ENCODE measurements at regions not wholly inside any gene's neighbourhood (a gene's known extent, or its start where the extent isn't known, plus 50 kb on each side); places are given as distances from the start of the nearest gene placed in this dataset.
"Not testable (repeated sequence)": the region's sequence is repeated elsewhere in the genome, so short reads cannot be mapped to it uniquely, and the experiment has no call there.

DNA sequence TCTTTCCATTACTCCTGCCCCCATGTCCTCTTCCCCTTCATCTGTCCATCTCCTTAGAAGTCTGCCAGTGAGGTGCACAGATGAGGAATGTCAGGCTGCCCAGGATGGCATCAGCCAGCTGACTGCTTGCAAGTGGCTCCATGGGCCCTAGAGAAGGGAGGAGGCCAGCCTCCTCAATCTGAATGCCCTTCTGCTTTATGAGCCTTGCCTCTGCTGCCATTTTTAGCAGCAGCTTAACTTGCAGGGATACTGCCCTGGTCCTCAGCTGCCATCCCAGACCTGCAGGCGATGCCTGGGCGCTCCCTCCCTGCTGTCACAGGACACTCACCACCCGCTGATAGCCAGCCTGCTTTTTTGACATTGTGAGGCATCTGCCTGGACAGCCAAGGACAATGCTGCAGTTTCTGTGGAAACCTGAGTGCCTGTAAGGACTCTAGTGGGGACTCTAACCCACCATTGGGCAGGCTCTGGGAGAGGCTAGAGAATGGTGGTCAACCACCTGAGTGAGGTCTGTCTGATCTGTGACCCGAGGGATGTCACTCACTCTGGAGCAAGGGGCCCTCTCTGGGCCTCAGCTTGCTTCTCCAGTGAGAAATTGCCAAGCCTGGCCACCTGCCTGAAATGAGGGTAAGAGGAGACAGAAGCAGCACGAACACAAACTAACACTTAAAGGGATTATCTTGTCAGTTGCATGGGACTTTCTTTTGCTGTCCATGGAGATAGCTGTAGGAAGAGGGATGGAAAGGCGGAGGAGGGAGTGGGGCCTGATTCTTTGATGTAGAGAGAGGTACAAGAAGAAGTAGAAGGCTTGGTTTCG lies 185.0 kb downstream of the MIS18A start:
- DNase-seq (ENCODE audit: low spot score): no peak

GRCh38 chr21:32090956-32091355 lies 187.9 kb downstream of the MIS18A start:
- no peak for DNase-seq (ENCODE audit: low spot score)

- DNase-seq (ENCODE audit: low spot score): no peak
Observed at GRCh38 chr21:32089766-32090165, 189.1 kb downstream of the MIS18A start.

GRCh38 chr21:32088471-32088870 lies 190.4 kb downstream of the MIS18A start:
- no peak for DNase-seq (ENCODE audit: low spot score)

- DNase-seq (ENCODE audit: low spot score): no peak
Observed at GRCh38 chr21:32087447-32087846, 191.4 kb downstream of the MIS18A start.

DNA sequence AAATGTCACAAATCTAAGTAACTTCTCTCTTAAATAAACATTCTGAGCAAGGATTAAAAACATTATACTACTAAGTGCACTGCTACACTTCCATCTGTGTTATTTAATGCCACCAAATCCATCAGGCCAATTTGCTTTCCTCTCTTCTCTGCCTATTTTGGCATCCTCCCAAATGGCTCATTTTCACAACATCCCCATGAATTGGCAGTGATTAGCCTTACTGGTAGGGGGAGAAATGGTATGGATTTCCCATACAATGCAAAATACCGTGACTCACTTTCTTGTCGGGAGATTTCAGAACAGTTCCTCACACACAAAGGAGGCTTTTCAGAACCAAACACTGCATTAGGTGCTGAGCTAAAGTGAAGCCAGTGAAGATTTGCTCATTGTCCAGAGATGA lies 195.7 kb downstream of the MIS18A start:
- no peak for DNase-seq (ENCODE audit: low spot score)

DNA sequence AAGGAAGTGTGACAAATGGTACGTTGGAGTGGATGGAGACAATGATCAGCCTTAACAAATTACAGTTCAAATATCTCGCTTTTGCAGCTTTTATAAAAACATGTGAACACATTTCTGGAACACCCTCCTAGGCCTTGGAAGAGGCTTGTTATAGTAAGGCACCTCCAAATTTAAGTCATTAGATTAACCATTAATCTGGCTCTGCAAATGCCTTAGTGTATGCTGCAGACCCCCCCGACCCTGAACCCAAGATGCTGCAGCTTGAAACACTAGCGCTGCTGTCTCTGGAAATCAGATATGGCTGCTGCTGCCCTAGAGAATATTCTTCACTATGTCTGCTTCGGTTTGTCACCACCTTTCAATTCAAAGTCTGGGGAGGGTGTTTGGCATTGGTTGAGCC lies 196.4 kb downstream of the MIS18A start:
- DNase-seq (ENCODE audit: low spot score): no peak

DNA sequence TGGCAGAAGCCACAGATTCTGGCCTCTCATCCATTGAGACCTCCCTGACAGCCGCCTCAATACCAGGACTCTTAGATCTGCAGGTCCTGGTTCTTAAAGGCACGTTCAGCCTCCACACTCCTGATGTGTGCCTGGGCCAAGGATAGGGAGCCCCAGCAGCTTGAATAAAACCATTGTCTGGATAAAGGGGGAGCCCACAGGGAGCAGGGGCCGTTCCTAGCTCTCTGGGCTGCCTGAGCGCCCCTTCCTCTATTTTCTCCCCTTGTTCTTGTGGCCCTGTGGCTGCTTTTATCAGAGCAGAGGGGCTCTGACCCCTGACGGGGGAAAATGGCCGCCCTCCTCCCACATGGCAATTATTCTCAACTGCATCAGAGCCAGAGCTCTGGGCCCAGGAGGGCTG lies 200.8 kb downstream of the HUNK start:
- DNase-seq (ENCODE audit: low spot score): no peak

GRCh38 chr21:32073190-32073589 lies 200.4 kb downstream of the HUNK start:
- DNase-seq (ENCODE audit: low spot score): no peak

- DNase-seq (ENCODE audit: low spot score): not testable (repeated sequence)
Observed at GRCh38 chr21:32071620-32072019, 198.8 kb downstream of the HUNK start.

GRCh38 chr21:32070676-32071330 lies 198.0 kb downstream of the HUNK start:
- no peak for DNase-seq (ENCODE audit: low spot score)

DNA sequence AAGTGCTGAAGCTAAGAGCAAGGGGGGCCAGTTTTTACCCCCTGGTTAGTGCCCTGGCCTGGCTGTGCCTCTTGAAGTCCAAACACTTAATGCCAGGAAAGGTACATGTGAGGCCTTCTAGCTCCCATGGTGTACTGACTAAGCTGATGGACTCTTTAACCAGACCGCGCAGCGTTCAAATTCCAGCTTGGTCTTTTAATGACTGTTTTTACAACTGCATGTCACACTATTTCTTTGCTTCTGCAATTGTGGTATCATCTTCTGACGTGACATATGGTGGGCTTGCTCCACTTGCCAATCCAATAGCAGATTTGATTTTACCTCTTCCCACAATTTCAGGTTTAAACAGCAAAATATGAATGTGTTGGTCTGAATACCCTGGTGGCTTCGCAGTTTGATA lies 197.3 kb downstream of the HUNK start:
- DNase-seq (ENCODE audit: low spot score): no peak

- no peak for DNase-seq (ENCODE audit: low spot score)
Observed at GRCh38 chr21:32065654-32066053, 192.8 kb downstream of the HUNK start.

GRCh38 chr21:32064281-32064910 lies 191.6 kb downstream of the HUNK start:
- no peak for DNase-seq (ENCODE audit: low spot score)

DNA sequence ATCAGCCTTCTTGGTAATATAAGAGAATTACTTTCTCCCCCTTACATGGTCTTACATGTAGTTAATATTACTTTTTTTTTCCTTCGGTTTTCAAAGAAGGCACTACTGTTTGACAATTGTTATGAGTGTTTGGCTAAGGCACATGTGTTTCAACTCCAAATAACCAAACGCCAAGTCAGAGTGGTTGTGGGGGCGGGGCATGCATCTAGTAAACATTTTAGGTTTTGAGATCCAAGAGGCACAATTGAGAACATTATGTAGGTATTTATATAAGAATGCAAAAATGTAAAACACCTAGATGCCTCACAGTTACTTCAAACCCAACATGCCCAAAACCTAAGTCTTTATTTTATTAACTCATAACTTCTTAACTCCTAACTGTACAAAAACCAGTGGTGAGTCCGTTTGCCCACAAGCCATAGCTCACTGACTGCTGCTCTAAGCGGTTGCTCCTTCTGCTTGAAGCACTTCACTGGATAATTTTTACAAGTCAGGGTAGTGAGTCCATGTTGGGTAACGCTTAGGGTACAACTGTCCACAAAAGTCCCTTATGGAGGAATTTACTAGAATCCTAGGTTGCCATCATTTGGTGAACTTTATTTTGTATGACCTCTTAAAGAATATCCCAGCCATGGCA lies 189.9 kb downstream of the HUNK start:
- DNase-seq (ENCODE audit: low spot score): no peak

- DNase-seq (ENCODE audit: low spot score): no peak
Observed at GRCh38 chr21:32061729-32062128, 188.9 kb downstream of the HUNK start.

- DNase-seq (ENCODE audit: low spot score): no peak
Observed at GRCh38 chr21:32056791-32057190, 184.0 kb downstream of the HUNK start.

DNA sequence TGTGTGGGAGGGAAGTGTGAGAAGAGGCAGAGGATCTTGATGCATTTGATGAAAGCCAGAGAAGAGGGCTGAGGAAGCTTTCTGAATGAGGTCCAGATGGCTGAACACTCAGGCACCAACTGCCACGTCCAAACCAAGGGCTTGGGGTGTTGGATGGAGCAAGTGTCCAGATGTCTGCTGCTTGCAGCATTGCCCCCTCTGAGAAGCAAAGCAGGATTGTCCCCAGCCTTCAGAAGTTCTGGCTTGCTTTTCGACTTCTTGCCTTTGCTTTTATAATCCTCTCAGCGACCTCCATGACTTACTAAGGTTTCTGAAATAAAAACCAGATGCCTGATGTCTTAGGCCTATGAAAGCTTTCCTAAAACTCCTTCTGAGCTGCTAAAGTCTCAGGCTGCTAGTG lies 182.5 kb downstream of the HUNK start:
- DNase-seq (ENCODE audit: low spot score): no peak

Measured in NAMALWA (cell line).